ENCODE measurements at regions not wholly inside any gene's neighbourhood (a gene's known extent, or its start where the extent isn't known, plus 50 kb on each side); places are given as distances from the start of the nearest gene placed in this dataset.
A peak's percentile ranks its signal among the peaks of the same experiment; 100 is the strongest.

DNA sequence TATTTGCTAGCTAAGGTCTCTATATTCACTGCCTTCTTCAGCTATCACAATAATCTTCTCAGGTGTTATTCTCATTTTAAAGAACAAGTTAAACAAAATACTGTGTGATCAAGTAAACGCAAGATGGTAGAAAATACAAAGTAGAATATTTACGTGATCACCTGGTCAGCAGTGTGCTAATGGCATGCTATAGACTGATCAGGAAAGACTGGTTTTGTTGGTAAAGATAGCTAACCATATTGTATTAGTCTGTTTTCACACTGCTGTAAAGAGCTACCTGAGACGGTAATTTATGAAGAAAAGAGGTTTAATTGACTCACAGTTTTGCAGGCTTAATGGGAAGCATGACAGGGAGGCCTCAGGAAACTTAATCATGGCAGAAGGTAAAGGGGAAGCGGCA is 50.4 kb downstream of the ZBTB38 start:
- DNase-seq (ENCODE audit: low read depth, low spot score) = no peak
- H3K27ac ChIP-seq = no peak overlapping the region

DNA sequence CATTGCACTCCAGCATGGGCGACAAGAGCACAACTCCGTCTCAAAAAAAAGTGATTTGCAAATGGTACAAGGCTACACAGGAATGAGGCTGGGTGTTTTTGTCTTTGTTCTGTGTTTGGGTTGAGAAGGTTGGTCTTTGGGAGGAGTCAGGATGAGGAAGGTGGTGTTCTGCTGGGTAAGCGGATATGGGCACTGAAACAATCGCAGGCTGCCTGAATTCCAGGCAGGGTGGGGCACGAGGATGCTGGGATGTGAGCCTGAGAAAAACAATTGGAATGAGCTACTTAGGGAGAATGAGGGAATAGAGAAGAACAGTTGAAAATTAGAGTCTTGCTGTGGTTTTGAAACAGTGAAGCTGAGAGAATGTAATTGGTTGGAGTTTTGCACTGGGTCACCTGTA is 51.6 kb downstream of the ZBTB38 start:
- H3K27ac ChIP-seq = no peak overlapping the region
- DNase-seq (ENCODE audit: low read depth, low spot score) = no peak

DNA sequence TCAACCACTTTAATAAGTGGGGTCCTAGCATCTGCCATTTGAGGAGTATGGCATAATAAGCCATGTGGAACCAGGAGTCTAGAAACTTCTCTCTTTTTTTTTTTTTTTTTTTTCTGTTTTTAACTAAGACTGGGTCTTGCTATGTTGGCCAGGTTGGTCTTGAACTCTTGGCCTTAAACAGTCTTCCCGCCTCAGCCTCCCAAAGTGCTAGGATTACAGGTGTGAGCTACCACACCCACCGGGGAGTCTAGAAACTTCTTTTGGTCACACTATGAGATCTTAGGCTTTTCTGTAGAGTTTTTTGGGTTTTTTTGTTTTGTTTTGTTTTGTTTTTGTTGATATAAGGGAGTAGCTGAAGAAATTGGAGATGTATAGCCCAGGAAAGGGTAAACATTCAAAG is 52.9 kb downstream of the ZBTB38 start:
- H3K27ac ChIP-seq = peak overlapping the region; percentile 37
- DNase-seq (ENCODE audit: low read depth, low spot score) = no peak

DNA sequence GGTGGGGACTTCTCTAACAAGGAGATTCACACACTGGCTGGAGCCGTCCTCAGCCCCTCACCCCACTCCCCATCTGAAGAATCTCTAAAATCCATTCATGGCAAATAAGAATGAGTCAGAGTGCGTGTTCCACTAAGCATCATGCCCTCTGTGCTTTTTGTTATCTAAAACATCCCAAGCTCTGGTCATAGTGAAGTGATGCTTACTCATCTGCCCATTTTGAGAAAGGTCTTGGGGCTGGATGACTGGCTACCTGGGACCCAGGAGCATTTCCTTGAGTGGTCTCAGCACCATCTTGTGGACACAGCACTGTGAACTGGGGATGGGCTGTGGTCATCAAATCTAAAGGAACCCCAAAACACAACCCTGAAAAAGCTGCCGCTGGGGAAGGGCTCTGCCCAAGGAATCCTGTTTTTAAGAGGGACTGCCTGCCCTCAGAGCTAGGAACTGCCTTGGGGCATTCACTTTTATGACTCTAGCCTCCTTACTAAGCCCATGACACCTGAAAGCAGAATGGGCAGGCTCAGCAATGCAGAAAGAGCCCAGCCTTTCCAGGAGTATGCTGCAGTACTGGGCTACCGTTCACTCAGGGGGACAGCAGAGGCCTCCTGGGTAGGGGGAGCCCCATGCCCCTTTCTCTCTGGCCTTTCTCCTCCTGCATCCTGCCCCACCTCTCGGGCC is 53.5 kb downstream of the ZBTB38 start:
- peak overlapping the region; percentile 37 for H3K27ac ChIP-seq

DNA sequence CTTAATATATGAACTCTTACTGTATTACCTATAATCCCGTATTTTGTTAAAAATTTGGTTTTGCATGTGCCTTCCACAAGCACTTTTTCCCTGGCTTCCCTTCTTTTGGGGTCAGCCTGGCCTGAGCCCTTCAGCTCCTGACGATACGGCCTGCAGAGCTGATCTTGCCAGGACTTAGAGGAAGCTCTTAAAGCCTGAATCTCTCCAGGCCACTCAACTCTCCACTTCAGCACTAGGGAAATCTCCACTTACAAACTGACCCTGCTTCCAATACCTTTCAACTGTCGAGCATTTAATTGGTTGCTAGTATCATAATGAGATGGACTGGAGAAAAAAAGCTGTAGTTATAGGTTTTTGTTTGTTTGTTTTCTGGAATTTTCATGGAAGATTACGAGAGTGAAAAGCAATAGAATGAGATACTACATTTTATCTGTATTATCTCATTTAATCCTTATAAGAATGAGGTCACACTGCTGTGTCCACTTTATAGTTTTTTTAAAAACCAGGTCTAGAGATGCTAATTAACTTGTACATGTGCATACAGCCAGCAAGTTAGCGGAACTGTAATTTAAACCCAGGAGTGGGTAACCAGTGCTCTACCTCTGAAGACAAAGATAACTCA is 54.8 kb downstream of the ZBTB38 start:
- no peak overlapping the region for H3K27ac ChIP-seq
- DNase-seq (ENCODE audit: low read depth, low spot score) = no peak

More for the DNA sequence above, 53.5 kb downstream of the ZBTB38 start:
- no peak for DNase-seq (ENCODE audit: low read depth, low spot score)

DNA sequence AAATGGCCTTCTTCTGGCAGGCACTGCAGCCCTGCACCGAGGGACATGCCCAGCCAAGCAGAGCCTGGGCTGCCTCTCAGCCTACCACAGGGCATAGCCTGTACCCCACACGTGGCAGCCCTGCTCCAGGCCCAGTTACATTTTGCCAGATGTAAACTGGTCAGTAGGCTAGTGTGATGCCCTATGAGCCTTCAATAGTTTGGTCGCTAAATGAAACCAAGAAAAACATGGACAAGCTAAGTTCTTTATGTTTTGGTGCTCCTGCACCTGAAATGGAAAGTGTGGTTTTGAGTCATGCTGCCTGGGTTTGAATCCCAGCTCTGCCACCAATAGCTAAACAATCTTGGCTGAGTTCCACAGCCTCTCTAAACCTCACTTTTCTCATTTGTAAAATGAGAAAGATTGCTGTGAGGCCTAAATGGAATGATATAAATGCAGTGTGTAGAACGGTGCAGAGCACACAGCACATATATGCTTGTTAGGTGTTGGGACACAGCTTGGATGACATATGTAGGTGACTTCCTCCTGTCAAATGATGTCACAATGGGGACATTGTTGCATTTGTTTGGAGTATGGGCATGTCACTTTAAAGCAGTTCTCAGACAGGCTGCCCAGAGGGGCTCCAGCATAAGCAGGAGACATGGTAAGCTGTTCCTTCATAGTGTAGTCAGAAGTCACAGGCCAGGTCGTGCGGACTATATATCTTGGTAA is 57.4 kb downstream of the ZBTB38 start:
- peak overlapping the region; percentile 29 for H3K27ac ChIP-seq
- DNase-seq (ENCODE audit: low read depth, low spot score) = no peak

DNA sequence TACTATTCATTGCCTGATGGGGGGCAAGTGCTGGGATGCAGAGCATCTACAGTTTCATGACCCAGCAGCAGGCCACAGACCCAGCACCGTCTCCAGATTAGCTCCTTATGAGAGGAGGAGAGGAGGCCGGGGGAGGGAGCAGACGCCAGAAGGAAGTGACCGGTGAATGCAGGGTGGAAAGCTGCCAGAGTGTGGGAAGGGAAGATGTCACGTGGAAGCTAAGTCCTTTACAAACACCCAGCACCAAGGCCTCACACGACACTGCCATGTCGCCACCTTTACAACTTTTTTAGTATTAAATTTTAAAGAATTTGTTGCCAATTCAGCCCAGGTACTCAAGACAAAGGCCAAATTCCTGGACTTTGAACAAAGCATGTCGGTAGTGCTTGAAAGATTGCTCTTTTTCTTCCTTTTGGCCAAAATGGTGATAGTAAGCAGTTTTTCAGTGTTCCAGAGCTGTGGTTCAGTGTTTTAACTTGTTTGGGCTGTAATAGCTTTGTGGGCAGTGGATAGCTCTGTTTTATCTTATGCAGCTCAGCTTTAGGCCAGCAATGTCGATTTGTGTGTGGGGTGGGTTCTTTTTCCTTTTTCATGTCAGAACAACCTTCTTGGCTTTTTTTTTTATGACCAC is 58.2 kb downstream of the ZBTB38 start:
- peak overlapping the region; percentile 29 for H3K27ac ChIP-seq
- no peak for DNase-seq (ENCODE audit: low read depth, low spot score)

DNA sequence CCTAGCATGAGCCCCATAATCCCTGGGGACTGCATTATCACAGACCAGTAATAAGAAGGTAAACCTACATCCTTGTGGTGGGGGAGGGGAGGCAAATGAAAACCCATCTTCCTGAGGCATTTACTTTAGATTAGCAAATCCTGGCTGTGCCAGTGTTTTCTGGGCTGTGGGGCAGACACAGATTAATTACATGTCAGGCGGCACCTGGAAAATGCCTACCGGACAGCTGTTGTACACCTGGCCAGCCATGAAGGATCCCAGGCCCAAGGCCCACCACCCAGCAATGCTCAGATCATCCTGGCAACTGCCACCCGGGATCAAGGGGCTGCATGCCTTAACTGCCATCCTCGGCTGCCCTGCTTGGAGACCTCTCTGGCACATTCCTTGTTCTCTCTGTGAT is 59.1 kb upstream of the RASA2 start:
- no peak overlapping the region for H3K27ac ChIP-seq
- no peak for DNase-seq (ENCODE audit: low read depth, low spot score)

DNA sequence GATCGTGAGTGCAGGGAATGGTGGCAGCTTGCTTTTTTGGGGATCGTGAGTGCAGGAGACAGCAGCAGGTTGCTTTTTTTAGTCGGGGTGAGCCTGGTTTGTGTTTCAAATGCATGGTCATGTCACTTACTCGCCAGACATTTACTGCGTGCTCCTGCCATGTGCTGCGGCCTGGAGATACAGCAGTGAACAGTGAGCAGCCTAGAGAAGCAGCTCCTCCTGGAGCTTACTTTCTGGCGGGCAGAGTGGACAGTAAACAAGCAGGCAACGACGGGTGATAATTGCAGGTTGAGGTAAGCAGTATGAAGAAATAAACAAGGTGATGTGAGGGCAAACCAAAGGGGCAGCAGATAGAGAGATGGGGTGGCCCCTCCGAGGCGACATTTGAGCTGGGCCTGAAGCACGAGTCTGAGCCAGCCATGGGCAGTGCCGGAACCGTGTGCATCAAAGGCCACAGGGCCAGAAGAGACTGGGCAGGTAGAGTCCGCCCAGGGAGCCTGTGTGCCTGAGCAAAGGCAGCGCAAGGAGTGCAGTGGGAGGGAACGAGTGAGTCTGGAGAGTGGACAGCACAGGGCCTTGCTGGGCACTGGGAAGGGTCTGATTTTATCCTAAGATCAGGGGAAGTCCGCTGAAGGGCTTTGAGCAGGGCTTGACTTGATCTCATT is 57.3 kb upstream of the RASA2 start:
- no peak overlapping the region for H3K27ac ChIP-seq
- DNase-seq (ENCODE audit: low read depth, low spot score) = no peak

DNA sequence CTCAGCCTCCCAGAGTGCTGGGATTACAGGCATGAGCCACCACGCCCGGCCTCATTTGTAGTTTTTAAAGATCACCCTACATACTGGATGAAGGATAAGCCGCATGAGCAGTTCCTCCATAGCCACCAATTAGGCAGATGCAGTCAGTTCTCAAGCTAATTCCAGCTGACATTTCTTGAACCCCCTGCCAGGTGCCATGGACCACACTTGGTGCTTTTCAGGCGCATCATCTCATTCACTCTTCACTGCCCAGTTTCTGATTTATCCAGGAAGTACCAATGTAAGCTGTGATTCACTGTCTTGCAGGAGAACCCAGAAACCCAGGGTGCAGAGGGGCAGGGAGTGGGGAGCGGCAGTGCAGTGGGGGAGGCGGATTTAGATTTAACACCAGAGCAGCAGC is 56.5 kb upstream of the RASA2 start:
- no peak for DNase-seq (ENCODE audit: low read depth, low spot score)
- H3K27ac ChIP-seq = no peak overlapping the region

DNA sequence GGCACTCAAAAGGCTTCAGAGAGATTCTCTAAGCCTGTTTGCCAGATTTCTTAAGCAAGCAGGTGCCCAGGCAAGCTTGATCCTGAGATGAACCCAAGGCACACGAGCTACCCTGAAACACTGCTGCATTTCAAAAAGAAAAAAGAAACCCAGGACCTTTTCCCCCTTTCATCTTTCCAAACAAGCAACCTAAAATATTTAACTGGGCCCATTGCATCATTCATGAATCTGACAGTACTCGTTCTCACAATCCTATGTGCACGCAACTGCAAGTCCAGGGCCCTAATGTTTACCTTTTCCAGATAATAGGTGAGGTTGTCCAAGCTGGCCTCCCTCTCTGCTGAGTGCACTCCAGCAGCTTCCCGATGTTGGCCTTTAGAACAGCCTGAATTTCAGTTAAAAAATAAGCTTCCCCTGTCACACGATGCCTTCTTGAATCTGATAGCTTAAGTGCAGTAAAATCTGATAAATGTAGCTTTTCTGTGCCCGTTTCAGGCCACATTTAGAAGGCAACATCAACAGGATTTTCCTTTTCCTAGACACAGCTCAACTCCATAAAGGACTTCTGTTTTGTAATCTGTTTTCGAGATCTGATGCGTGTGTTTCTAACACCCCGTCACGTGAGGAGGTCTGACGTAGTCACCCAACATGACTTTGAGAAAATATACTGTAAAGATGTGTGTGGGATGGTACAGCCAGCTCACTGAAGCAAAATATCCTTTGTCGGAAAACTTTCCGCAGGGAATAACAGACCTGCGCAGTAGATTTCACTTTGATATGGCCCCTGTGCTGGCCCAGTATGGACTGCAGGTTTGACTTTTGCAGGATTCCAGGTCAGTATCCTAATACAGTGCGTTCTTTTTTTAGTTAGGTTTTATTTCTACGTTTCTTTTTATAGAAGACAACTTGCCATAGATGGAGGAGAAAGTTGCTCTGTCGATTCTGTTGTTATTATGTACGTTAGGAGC is 55.1 kb upstream of the RASA2 start:
- peak overlapping the region; percentile 53 for H3K27ac ChIP-seq
- DNase-seq (ENCODE audit: low read depth, low spot score) = no peak

DNA sequence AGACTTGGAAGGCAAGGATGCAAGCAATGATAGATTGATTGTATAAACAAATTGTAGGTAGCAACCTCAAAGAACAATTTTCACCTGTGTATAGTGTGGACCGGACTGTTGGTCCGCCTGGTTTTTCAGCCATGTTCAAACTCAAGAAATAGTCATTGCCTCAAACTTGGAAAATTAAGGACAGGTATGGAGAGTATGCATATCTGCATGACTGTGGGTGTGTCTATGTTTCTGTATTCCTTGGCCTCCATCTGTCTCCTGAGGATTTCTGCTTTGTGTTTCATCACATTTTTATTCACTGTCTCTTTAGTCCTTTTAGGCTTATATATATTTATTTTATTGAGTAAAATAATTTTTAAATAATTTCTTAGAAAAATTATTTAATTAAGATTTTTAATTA is 53.9 kb upstream of the RASA2 start:
- no peak overlapping the region for H3K27ac ChIP-seq

DNA sequence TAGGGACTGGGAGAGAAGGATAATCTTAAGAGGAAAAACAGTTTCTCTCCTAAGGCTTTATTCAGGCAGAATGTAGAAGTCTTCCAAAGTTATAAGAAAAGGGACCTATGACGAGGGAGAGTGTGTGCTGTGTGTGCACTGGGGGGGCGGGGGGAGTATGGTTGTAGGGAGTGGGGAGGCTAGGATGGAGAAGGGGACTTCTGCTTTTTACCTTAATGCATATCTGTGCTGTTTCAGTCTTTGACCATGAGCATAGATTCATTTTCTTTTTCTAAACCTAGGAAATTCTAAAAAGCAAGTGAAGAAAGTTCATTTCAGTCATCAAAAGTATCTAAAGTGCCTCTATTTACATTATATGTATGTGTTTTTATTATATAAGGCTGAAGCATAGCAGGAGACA is 52.6 kb upstream of the RASA2 start:
- no peak for DNase-seq (ENCODE audit: low read depth, low spot score)
- H3K27ac ChIP-seq = no peak overlapping the region

More for the DNA sequence above, 53.9 kb upstream of the RASA2 start:
- no peak for DNase-seq (ENCODE audit: low read depth, low spot score)

DNA sequence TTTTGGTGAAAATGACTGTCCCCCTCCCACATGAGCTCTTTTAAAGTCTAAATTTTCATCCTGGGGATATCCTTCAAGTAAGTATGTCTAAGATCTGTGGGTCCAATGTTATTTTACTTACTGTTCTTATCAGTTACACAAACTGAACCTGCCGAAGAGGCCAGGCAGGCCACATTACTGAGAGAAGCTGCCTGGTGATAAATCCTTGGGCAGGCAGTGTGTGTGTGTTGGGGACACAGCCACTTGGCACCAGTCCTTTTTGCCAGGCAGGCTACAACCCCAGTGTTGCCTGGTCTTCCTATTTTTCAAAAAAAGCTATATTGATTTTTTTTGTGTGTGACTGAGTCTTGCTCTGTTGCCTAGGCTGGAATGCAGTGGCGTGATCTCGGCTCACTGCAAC is 50.6 kb upstream of the RASA2 start:
- no peak overlapping the region for H3K27ac ChIP-seq
- DNase-seq (ENCODE audit: low read depth, low spot score) = no peak
